ACHN (cell line): ENCODE measurements at regions not wholly inside any gene's neighbourhood (a gene's known extent, or its start where the extent isn't known, plus 50 kb on each side); places are given as distances from the start of the nearest gene placed in this dataset.

Experiments used
- DNase-seq: peaks from one replicate; pipeline ENCODE4 v3.0.0-alpha.2; 2015
- in situ Hi-C: cut with HindIII; loops from 2 replicates; pipeline ENCODE4 v1.10.0; 2017; ENCODE audit warnings: low sequenced_read_pairs, low pct_ligation_motif_present, low pct_unique_long_range_greater_than_20kb

DNA sequence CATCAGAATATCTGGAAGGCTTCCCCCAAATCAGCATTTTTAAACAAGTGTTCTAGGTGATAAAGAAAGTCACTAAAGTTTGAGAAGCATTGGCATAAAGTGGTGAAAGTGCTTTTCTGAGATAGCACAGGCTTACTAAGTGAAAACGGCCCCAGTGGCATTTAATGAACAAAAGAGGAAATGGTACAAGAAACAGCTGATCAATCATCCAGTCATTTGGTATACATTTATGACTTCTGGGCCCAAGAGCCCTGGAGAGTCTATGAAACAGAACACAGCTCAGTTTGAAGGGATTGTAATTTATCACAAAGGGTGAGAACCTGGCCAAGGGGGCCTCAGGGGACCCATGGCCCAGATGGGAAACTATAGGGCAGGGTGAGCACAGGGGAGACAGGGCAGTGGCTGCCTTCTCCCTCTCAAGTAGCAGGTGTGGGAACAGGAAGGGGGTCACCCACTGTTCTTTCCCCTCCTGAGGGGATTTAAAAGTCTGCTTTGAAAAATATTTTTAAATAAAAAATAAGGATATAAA is 265.5 kb upstream of the ROPN1 start:
- in situ Hi-C loops, result no loop called here
- no peak for DNase-seq

DNA sequence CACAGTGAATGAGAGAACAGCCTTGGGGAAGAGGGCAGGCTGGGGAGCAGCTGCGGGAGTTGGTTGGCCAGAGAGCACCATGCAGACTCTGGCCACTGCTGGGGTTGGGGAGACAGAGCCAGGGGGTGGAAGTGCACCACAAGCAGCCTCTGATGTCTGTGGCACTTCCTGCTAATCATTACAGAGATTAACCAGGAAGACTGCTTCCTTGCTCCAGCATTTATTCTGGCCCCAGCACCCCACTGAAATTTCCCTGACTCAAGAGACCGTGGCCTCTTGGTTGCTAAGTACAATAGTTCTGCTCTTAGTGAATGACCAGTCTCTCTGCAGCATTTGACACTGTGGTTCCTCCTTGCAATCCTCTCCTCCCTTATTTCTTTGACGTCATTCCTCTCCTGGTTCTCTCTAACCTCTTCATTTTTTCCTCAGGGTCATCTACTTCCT is 266.2 kb upstream of the ROPN1 start:
- DNase-seq, result peak; percentile 91
- in situ Hi-C loops, result no loop called here

DNA sequence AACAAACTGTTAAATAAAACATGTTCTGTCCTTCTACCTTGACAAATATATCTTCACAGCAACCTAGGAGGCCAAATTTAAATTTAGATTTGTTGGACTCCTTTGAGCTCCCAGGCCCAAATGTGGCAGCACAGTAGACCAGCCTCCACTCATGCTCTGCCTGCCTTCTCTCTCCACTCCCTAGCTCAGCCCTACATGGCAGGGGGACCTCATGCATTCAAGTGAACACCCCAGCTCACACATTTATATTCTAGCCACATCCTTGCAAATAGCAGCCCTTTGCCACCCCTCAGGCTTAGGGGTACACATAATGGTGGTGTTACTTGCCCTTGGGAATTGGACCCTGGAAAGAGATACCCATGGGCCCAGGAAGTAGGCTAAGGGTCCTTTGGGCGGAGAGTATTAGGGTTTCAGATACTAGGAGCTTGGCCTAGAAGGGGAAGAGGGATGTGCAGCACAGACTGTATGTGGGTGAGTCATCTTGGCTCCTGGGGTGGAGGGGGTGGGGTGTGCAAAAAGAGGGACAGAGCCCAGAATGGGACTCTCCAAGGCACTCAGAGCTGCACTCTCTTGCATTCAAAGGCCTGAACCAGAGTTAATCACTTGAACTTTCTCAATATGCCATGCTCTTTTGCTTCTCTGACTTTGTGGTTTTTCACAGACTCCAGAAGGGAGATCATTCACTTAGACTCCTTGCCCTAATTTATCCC is 268.4 kb upstream of the ROPN1 start:
- DNase-seq, result peak; percentile 80
- in situ Hi-C loops, result no loop called here

DNA sequence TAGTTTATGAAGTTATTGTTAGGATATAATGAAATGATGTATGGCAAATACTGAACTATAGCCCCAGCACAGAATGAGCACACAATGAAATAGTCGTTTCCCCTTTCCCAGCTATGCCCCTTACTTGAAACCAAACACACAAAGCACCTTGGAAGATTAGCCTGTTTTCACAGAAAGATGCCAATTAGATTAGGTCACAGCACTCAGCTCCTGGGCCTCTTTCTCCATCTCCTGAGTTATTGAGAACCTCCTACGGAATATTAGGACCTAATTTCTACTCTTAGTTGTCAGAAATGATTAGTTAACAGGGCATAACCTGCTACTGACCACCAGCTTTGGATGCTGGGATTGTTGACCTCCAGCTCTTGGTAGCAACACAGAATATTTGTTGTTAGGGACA is 269.4 kb upstream of the ROPN1 start:
- peak; percentile 21 for DNase-seq
- in situ Hi-C loops, result no loop called here

DNA sequence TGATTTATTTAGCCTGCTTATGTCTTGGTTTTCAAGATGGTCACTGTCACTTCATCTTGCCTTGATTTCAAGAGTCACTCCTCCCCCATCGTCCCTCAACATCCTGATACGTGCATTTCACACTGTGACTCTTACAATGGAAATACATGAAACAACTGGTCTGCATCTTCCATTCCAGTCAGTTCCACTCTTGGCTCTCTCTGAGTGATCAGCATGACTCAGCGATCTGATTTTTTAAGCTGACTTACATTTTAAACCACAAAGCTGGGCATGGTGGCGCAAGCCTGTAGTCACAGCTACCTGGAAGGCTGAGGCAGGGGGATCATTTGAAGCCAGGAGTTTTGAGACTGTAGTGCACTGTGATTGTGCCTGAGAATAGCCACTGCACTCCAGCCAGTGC is 271.2 kb upstream of the ROPN1 start:
- in situ Hi-C loops, result no loop called here
- peak; percentile 84 for DNase-seq

DNA sequence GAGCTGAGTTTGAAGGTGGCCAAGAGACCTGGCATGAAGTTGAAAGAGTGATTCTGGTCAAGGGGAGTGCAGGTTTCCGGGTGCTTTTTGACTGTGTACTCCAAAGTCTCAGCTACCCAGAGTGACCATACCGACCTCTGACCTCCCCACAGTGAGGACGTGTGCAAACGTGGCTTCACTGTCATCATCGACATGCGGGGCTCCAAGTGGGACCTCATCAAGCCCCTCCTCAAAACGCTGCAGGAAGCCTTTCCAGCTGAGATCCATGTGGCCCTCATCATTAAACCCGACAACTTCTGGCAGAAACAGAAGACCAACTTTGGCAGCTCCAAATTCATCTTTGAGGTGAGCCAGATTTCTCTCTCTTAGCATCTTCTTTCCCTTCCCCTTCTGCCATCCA is 272.4 kb upstream of the ROPN1 start:
- in situ Hi-C loops, result no loop called here
- no peak for DNase-seq

DNA sequence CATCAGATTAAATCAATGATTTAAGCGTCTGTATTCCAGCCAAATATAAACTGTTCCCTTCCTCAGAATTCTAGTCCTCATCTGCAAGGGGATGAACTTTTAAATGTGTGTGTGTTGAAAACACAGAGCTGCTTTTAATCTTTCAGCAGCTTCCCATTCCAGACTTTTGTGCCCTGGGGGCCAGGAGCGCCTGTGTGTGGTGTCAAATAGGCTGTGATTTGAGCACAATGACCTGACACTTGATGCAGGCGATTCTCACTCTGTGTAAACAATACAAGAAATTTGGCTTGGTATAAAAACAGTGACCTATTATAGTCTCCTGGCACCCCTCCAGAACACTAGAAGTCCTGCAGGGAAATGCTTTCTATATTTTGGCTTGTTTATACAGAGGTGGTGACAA is 274.6 kb upstream of the ROPN1 start:
- in situ Hi-C loops, result no loop called here
- no peak for DNase-seq

DNA sequence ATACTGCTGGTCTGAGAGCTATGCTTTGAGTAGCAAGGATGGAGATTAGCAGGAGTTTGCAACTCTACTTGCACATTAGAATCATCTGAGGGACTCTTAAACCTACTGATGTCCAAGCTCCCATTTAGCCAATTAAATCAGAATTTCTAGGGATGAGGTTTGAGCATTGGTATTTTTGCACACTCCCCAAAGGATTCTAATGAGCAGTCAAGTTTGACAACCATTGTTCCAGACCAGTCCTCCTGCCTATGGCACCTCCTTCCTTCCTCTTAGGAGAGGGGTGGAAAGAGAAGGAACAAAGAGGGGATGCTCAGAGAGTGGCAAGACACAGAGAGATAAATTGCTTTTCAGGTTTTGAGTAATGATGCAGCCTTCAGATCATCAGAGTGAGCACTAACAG is 275.5 kb upstream of the ROPN1 start:
- in situ Hi-C loops, result no loop called here
- no peak for DNase-seq

DNA sequence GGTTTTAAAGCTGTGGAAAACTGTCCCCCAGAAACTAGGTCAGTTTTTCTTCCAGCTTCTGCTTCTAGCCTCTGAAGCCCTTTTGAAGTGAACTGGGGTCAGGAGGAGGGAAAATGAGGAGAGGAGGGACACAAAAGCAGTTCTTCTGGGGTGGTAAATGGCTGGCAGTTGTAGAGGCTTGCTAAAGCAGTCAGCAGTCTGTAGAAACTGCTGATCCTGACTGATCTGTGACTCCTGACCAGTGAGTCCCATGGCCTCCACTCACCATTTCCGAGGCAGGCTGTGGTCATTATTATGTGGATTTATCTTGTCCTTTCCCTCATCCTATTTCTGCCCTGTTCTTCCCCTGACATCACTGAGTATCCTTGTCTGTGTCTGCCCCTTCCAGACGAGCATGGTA is 276.4 kb upstream of the ROPN1 start:
- in situ Hi-C loops, result no loop called here
- DNase-seq, result no peak

DNA sequence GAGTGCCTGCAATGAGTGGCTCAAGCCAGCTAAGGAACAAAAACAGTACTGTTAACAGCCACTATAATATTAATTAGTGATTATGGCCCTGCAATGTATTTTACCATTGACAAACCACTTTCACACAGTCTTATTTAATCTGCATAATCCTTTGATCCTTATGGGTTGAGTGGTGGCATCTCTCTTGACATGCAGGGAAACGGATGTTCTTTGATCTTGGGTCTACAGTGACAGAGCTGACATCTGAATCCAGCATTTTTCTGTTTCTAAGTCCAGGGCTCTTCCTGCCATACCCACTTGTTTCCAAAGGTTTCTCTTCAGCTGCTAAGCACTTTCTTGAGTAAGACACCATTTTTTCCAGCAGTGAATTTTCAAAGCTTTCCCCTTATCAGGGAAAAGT is 277.7 kb upstream of the ROPN1 start:
- in situ Hi-C loops, result no loop called here
- DNase-seq, result no peak

DNA sequence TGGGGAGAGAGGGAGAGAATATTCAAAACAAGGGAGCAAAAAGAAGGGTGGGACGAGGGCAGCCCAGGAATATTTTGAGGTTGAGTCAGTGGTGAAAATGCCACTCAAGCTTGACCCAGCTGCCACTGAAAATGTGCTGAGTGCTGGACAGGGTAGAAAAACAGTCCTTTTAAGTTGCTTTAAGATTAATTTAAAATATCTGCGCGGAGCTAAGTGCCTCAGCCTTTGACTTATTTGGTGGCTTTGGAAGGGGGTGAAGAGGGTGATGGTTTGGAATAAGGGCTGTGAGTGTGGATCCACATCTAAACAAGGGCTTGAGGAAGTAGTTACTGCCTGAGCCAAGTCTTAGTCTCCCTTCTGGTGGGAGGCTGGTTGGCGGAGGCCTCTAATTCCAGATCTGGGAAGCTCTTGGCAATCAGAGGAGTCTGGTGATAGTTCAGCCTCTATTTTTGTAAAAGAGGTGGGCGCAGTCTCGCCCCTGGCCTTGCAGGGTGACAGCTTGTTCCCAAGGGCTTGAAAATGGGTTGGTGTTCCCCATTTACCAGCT is 280.8 kb upstream of the ROPN1 start:
- peak; percentile 72 for DNase-seq
- in situ Hi-C loops, result no loop called here

DNA sequence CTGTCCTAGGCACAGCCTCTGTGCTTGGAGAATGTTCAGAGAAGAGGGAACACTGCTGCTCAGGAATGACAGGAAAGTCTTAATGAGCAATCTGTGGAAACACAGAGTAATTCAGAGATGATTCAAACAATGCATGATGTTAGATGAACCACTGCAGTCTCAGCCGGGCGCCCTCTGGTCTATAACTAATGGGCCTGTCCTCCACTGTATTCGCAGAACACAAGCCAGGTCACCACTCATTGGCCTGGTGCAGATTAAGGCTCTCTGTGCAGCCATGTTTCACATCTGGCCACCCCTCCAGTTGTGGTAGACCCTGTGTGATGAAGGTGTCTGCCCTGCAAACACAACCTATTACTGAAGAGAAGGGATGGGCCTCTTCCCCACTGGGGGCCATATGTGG is 281.7 kb upstream of the ROPN1 start:
- in situ Hi-C loops, result no loop called here

DNA sequence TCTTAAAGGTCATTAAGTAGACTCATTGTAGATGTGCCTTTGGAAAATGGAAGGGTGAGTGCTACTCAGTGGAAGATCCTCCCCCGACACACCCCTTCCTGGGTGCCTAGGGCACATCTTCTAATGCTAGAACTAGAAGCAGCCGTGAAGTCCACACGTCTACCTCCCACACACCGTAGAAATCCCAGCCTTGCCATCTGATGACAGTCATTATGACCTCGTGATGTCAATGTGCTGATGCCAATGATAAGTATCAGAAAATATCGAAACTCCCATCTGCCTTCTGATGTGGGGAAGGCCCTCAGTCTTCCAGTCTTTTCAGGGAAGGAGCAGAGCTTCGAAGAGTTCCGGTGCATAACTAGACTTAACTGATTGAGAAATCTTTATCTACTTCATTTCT is 282.1 kb upstream of the ROPN1 start:
- no peak for DNase-seq
- in situ Hi-C loops, result no loop called here

More for the DNA sequence above, 281.7 kb upstream of the ROPN1 start:
- DNase-seq, result no peak

DNA sequence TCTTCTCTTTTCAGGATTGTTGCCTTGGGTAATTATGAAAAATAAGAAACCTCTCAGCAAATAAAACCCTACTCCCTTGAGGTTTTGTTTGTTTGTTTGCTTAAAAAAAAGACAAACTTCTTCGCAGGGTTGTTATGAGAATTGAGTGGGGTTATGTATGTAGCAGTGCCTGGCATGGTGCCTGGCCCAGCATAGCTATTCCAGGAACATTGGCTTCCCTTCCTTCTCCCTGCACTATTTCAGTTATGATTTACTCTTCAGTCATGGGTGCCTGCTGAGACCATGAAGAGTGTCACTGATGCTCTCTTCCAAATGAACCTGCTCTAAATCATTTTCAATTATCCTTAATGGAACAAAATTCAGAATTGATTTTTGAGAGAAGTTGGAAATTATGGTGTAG is 283.5 kb upstream of the ROPN1 start:
- in situ Hi-C loops, result no loop called here
- DNase-seq, result no peak

DNA sequence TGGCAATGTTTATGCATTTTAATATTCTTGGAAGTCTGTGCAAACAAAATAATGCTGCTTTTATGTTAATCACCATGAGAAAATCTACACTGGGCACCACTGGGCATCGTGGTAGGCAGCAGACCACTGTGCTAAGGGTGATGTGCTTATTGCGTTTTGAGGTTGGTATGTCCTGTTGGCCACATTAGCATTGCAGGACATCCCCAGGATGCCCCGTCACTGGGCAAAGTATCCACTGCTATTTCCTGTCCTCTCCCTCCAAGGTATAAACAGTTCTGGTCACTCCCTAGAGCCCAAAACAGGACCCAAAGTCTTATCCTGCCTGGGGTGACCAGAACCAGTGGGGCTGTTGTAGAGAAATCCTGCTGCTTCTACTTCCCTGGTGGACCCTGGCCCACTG is 284.2 kb upstream of the ROPN1 start:
- no peak for DNase-seq
- in situ Hi-C loops, result no loop called here

DNA sequence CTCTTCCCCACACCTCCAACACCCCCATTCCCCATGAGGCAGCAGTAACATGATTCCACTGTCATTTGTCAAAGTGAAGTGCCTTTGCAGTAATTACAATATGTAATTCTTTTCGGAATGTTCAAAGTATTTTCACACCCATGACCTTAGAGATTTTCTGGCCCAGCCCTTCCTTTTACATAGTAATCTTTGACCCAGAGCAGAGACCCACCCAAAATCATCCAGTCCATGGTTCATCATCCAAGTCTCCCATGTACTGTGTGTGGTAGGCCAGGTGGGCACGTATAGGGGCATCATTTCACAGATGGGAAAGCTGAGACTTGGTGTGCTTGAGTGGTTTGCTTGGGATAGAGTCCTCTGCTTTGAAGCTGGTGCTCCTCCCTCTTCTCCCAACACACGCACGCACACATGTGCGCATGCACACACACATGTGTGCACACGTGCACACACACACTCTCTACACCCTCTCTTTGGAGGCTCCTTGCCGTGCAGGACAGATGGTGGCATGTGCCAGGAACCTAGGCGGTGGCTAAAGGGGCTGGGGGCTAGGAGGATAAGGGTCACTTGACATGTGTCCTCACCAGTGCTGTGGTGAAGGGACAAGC is 284.7 kb upstream of the ROPN1 start:
- in situ Hi-C loops, result no loop called here
- no peak for DNase-seq

DNA sequence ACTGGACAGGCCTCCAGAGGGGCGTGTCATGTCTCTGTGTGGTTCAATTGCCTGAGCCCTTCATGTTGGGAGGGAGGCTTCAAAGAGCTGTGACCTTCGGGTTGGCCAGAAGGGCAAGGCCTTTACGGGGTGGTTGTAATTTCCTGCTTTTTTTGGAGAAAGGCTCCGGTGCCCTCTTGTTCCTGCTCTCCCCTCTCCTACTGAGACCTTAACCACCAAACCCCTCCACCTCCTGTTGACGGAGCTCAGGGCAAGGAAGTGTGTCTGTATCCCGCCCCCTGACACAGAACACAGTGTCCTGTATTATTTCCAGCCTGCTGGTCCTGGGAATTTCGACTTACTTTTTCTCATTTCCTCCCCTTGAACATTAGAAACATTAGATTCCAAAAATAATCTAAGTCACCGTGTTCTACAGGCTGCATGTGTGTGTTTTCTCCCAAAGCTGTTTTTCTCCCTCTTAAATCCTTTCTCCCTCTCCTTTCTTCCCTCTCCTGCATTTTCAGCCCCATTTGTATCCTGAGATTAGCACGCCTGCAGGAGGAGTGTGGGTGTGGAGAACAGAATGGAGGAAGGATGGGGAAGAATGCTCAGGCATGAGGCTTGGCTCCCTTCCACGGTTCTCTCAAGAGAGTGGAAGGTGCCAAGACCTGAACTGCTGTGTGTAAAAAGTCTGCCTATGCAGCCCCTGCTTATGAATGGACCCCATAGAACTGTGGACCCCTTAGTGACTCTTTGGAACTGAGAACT is 285.4 kb upstream of the ROPN1 start:
- in situ Hi-C loops, result no loop called here
- no peak for DNase-seq

DNA sequence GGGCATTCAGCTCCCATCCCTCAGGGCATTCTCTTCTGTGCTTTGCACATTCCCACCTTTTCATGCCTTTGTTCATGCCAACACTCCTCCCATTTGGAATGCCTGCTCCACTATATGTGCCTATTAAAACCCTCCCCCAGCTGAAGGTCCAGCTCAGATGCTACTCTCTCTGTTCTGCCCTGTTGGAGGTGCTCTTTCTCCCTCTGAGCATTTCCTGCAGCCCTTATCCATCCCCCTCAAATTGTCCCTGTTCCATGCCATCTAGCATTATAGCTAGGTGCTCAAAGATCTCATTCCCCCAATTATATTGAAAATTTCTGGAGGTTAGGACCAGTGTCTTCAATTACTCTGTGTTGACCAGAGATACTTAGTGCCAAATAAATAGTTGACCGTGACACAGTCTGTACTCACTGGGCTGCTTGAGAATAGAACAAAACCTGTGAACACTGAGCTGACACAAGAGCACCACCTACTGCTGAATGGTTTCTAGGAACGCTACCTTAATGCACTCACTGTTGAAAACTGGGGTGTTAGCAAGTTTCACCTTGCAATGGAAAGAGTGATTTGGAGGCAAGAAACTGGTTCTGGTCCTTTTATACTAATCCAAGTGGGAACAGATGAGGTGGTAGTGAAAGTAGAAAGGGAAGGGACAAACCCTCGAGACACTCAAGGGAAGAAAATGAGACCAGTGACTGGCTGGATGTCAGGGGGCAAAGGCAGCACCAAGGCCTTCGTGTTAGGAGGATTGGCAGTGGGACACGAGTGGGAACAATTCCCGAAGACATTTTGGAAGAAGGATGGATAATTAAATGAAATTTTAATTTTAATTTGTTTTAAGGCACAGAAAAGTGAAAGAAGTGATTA is 289.8 kb upstream of the ROPN1 start:
- in situ Hi-C loops, result no loop called here
- peak; percentile 62 for DNase-seq
